ENCODE measurements at regions not wholly inside any gene's neighbourhood (a gene's known extent, or its start where the extent isn't known, plus 50 kb on each side); places are given as distances from the start of the nearest gene placed in this dataset.

DNA sequence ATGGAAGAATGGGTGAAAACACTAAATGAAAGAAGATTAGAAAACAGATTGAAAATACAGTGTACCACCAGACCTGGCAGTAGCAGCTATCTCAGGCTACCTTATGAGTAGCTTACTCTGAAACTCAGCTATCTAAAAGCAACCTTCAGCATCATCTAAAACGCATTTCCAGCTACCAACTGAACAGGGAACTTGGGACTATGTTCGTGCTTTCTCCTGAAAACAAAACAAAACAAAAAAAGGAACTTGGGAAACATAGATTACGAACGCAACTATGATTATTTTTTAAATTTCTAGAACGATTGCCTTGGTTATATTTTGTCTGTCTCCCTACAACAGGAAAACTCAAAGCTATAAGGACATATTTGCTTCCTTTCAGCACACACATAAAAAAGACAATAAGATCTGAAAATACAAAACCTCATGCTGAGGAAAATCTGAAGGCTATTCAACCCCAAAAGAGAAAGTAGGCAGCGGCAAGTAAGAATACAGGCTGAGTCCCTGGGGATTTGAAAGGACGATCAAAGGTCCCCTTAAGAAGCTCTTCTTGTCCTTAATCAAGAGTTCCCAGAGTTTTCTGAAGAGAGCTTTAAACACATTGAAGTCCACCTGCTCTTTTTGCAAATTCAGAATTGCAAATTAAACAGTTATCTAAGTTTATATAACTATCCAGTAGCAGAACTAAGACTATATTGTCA lies 53.4 kb downstream of the OR2K2 start:
- WGBS, 3 donors = 69 to 79% (median 78%) methylated on average over 7 of the region's 7 CpGs
- intact Hi-C loops (cut with DNase I) = no loop called here

DNA sequence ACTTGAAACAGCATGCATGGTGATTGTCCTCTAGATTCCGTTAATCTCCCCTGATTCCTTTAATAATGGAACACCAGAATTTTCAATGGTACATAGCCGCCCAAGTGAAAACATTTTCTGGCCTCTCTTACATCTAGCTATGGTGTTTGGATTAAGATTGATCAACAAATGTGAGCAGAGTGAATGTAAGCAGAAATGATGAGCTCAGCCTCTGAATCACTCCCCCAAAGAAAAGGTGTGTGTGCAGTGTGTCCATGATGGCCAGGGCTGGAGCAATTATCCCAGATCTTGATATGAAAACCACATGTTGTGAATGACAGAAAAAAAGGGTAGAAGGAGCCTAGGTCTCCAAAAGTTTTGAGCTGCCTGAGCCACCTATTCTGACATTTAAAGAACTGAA lies 55.3 kb downstream of the OR2K2 start:
- WGBS, 3 donors = 86 to 95% (median 94%) methylated on average over 2 of the region's 2 CpGs
- H3K27ac ChIP-seq = no peak overlapping the region
- intact Hi-C loops (cut with DNase I) = no loop called here
- ATAC-seq = no peak
- no peak overlapping the region for H3K4me3 ChIP-seq
- H3K4me1 ChIP-seq = no peaks in the 10 kb centered on the region
- no peak for DNase-seq
- H3K27me3 ChIP-seq (ENCODE audit: insufficient read depth in 3 of 3, low read length in 2 of 3) = no peaks in the 10 kb centered on the region
- TF ChIP-seq, protein P1, sequence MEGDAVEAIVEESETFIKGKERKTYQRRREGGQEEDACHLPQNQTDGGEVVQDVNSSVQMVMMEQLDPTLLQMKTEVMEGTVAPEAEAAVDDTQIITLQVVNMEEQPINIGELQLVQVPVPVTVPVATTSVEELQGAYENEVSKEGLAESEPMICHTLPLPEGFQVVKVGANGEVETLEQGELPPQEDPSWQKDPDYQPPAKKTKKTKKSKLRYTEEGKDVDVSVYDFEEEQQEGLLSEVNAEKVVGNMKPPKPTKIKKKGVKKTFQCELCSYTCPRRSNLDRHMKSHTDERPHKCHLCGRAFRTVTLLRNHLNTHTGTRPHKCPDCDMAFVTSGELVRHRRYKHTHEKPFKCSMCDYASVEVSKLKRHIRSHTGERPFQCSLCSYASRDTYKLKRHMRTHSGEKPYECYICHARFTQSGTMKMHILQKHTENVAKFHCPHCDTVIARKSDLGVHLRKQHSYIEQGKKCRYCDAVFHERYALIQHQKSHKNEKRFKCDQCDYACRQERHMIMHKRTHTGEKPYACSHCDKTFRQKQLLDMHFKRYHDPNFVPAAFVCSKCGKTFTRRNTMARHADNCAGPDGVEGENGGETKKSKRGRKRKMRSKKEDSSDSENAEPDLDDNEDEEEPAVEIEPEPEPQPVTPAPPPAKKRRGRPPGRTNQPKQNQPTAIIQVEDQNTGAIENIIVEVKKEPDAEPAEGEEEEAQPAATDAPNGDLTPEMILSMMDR (IDR thresholded peaks at IDR 0.05) = no peak
- H3K36me3 ChIP-seq (ENCODE audit: insufficient read depth in 1 of 2, low read depth in 1 of 2) = no peaks in the 10 kb centered on the region
- H3K9me3 ChIP-seq = no peaks in the 10 kb centered on the region

More for the DNA sequence above, 53.4 kb downstream of the OR2K2 start:
- ATAC-seq (no peak), DNase-seq (no peak)
- H3K27me3 ChIP-seq (ENCODE audit: insufficient read depth in 3 of 3, low read length in 2 of 3) = no peaks in the 10 kb centered on the region
- H3K9me3 ChIP-seq = no peaks in the 10 kb centered on the region
- TF ChIP-seq, protein P1 (IDR thresholded peaks at IDR 0.05) = no peak
- H3K36me3 ChIP-seq (ENCODE audit: insufficient read depth in 1 of 2, low read depth in 1 of 2) = no peaks in the 10 kb centered on the region
- no peaks in the 10 kb centered on the region for H3K4me1 ChIP-seq
- no peak overlapping the region for H3K4me3 ChIP-seq
- no peak overlapping the region for H3K27ac ChIP-seq

DNA sequence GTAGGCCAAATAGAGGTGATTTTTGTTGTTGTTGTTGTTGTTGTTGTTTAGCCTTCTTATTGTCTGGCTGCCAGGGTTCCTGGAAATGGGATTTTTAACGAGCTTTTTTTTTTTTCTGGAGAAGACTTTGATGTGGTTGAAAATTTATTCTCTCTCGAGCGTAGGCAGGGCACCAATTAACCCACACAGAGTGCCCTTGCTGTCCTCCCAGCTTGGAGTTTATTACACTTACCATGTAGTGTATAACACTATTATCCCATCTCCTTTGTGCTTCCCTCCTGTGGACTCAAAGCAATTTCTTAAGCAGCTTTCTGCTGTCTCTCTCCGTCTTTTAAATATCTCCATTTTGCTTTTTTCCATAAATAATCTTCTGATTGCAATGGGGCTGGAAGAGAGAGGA lies 57.4 kb downstream of the OR2K2 start:
- H3K27ac ChIP-seq = no peak overlapping the region
- no peaks in the 10 kb centered on the region for H3K9me3 ChIP-seq
- no peak for ATAC-seq
- DNase-seq = no peak
- no peak overlapping the region for H3K4me3 ChIP-seq
- TF ChIP-seq, protein P1 (IDR thresholded peaks at IDR 0.05) = no peak
- H3K4me1 ChIP-seq = no peaks in the 10 kb centered on the region
- no peaks in the 10 kb centered on the region for H3K27me3 ChIP-seq (ENCODE audit: insufficient read depth in 3 of 3, low read length in 2 of 3)
- intact Hi-C loops (cut with DNase I) = no loop called here
- H3K36me3 ChIP-seq (ENCODE audit: insufficient read depth in 1 of 2, low read depth in 1 of 2) = no peaks in the 10 kb centered on the region
- 30 to 54% (median 32%) methylated on average over 4 of the region's 4 CpGs for WGBS, 3 donors

GRCh38 chr9:111271481-111272080 lies 58.4 kb downstream of the OR2K2 start:
- DNase-seq = no peak
- no peak overlapping the region for H3K27ac ChIP-seq
- TF ChIP-seq, protein P1 (IDR thresholded peaks at IDR 0.05) = no peak
- no peaks in the 10 kb centered on the region for H3K27me3 ChIP-seq (ENCODE audit: insufficient read depth in 3 of 3, low read length in 2 of 3)
- ATAC-seq = no peak
- intact Hi-C loops (cut with DNase I) = no loop called here
- H3K4me1 ChIP-seq = no peaks in the 10 kb centered on the region
- H3K9me3 ChIP-seq = no peaks in the 10 kb centered on the region
- no peaks in the 10 kb centered on the region for H3K36me3 ChIP-seq (ENCODE audit: insufficient read depth in 1 of 2, low read depth in 1 of 2)
- H3K4me3 ChIP-seq = no peak overlapping the region
- WGBS, 3 donors = 77 to 82% (median 79%) methylated on average over 4 of the region's 4 CpGs

Measured in psoas muscle (tissue), 7 donors.